Endothelial cell of umbilical vein (primary cell): ENCODE measurements at regions not wholly inside any gene's neighbourhood (a gene's known extent, or its start where the extent isn't known, plus 50 kb on each side); places are given as distances from the start of the nearest gene placed in this dataset.

Experiments
- BruUV-seq: library from RNA; stranded (reverse); fragments of 400-500 nt; replicated peaks from 2 replicates; lab custom pipeline; 2021; lab: Mats Ljungman, UMichigan
- CTCF ChIA-PET: fragments of 300-600, 350-600 bp; sonication (Branson Sonifier 250); formaldehyde crosslinking; loops from one replicate; lab custom pipeline; 2021; ENCODE audit warnings: antibody characterized with exemption, inconsistent platforms; lab: Charles Lee
- POLR2A ChIA-PET: fragments of 300-600, 350-600 bp; sonication (Branson Sonifier 250); formaldehyde crosslinking; loops from one replicate; lab custom pipeline; 2021; ENCODE audit warnings: antibody characterized with exemption, inconsistent platforms; lab: Charles Lee
- DNase-seq: peaks from one replicate; pipeline ENCODE4 v3.0.0-alpha.2; 2011; ENCODE audit warnings: low read depth, low spot score
- FAIRE-seq: peaks from 2 replicates; lab custom pipeline; 2011; peaks lifted over from hg19 to GRCh38; lab: Jason Lieb, UNC
- H2AFZ ChIP-seq: 2 replicates; pipeline ENCODE4 v1.6.0; 2012; ENCODE audit warnings: low read depth, low read length, control low read depth, inconsistent platforms
- H3K27ac ChIP-seq: 2 replicates; pipeline ENCODE4 v1.5.1; 2011; ENCODE audit warnings: low read depth, mild to moderate bottlenecking, control low read depth, low read length, moderate library complexity; ENCODE audit not compliant: insufficient read depth
- H3K27me3 ChIP-seq, 2 experiments: 2 replicates each; pipeline versions ENCODE4 v1.6.0 to v1.6.1; 2011; ENCODE audit warnings: low read length in 2 of 2, mixed read lengths in 1 of 2; ENCODE audit not compliant: control insufficient read depth in 2 of 2, insufficient read depth in 2 of 2
- H3K36me3 ChIP-seq, 2 experiments: 2 replicates in 1 of 2; 3 replicates in 1 of 2; pipeline ENCODE4 v1.5.1; 2011; ENCODE audit warnings: low read length in 2 of 2, mild to moderate bottlenecking in 1 of 2, moderate library complexity in 1 of 2; ENCODE audit not compliant: control insufficient read depth in 2 of 2, insufficient read depth in 2 of 2; ENCODE audit errors: extremely low read depth in 1 of 2
- H3K4me1 ChIP-seq: 3 replicates; pipeline ENCODE4 v1.5.1; 2011; ENCODE audit warnings: mild to moderate bottlenecking, low read length; ENCODE audit not compliant: control insufficient read depth, insufficient read depth; ENCODE audit errors: extremely low read depth
- H3K4me2 ChIP-seq: 2 replicates; pipeline ENCODE4 v1.6.1; 2011; ENCODE audit warnings: low read length, control low read depth, mixed read lengths; ENCODE audit not compliant: insufficient read depth
- H3K4me3 ChIP-seq, 3 experiments: fragments of 200-600 bp in 1 of 3; sonication (generic), shearing (Covaris generic) in 1 of 3; replicated peaks in 1 of 3; 2 replicates each; pipeline ENCODE4 v1.5.1; 2011 to 2016; ENCODE audit warnings: control low read depth in 3 of 3, low read length in 3 of 3, mild to moderate bottlenecking in 2 of 3, inconsistent platforms in 1 of 3, low read depth in 1 of 3, moderate library complexity in 1 of 3; ENCODE audit not compliant: insufficient read depth in 1 of 3
- H3K79me2 ChIP-seq: 2 replicates; pipeline ENCODE4 v1.6.0; 2012; ENCODE audit warnings: low read length, inconsistent platforms; ENCODE audit not compliant: control insufficient read depth, insufficient read depth
- H3K9ac ChIP-seq: replicated peaks from 2 replicates; pipeline ENCODE3; 2011; ENCODE audit warnings: low read length, control low read depth; ENCODE audit not compliant: insufficient read depth; ENCODE audit errors: extremely low read depth
- H3K9me1 ChIP-seq: replicated peaks from 3 replicates; pipeline ENCODE4 v1.6.0; 2011; ENCODE audit warnings: mild to moderate bottlenecking, low read length; ENCODE audit not compliant: control insufficient read depth, insufficient read depth; ENCODE audit errors: extremely low read depth
- H3K9me3 ChIP-seq: replicated peaks from 2 replicates; pipeline ENCODE4 v1.5.1; 2012; ENCODE audit warnings: low read length, inconsistent platforms; ENCODE audit not compliant: control insufficient read depth, insufficient read depth
- H4K20me1 ChIP-seq: replicated peaks from 2 replicates; pipeline ENCODE3; 2011; ENCODE audit warnings: mild to moderate bottlenecking, low read length; ENCODE audit not compliant: control insufficient read depth, insufficient read depth; ENCODE audit errors: extremely low read depth
- CTCF ChIP-seq, 2 donors: IDR thresholded peaks; 1 replicate in 1 of 2; 2 replicates in 1 of 2; pipeline ENCODE4 v1.5.1; 2011; ENCODE audit warnings: low read length in 2 of 2, mild to moderate bottlenecking in 2 of 2, moderate library complexity in 2 of 2, control low read depth in 1 of 2, inconsistent platforms in 1 of 2, low read depth in 1 of 2; ENCODE audit not compliant: insufficient read depth in 1 of 2; ENCODE audit errors: extremely low read depth in 1 of 2
- FOS ChIP-seq: IDR thresholded peaks from 2 replicates; pipeline ENCODE4 v1.6.1; 2011; ENCODE audit warnings: mild to moderate bottlenecking, low read length, moderate library complexity, borderline replicate concordance; ENCODE audit not compliant: insufficient read depth
- GATA2 ChIP-seq: IDR thresholded peaks from 2 replicates; pipeline ENCODE4 v1.7.0; 2011; ENCODE audit warnings: low read depth, mild to moderate bottlenecking, moderate library complexity, mixed read lengths, low read length; ENCODE audit not compliant: insufficient read length, insufficient read depth
- MYC ChIP-seq: IDR thresholded peaks from one replicate; pipeline ENCODE4 v1.6.1; 2011; ENCODE audit warnings: mild to moderate bottlenecking, low read depth, low read length
- POLR2A ChIP-seq: IDR thresholded peaks from 2 replicates; pipeline ENCODE4 v1.6.1; 2012; ENCODE audit warnings: low read depth, mild to moderate bottlenecking, control low read depth, low read length
- POLR2AphosphoS5 ChIP-seq: IDR thresholded peaks from 2 replicates; pipeline ENCODE4 v1.6.1; 2012; ENCODE audit warnings: low read depth, mild to moderate bottlenecking, control low read depth, low read length, moderate library complexity; ENCODE audit not compliant: insufficient read depth
- dilution Hi-C: fragments of 300-500 bp; cut with MboI; formaldehyde crosslinking; loops from one replicate; pipeline ENCODE4 v1.15.0; 2019; ENCODE audit warnings: low sequenced_read_pairs; ENCODE audit not compliant: extremely low pct_ligation_motif_present
- intact Hi-C: fragments of 100-400 bp; cut with micrococcal nuclease; formaldehyde crosslinking; loops from one replicate; pipeline ENCODE4 v1.10.0; 2022

GRCh38 chr20:11551479-11551878 is 366.2 kb upstream of the BTBD3 start:
- no peaks in the 10 kb centered on the region for H3K9me1 ChIP-seq
- intact Hi-C loops, result no loop called here

More at GRCh38 chr20:11551479-11551878, 366.2 kb upstream of the BTBD3 start:
- no peaks in the 10 kb centered on the region for H3K9me3 ChIP-seq
- no peak overlapping the region for H3K27ac ChIP-seq
- H3K4me2 ChIP-seq, result no peak overlapping the region
- TF ChIP-seq FOS, result no peak
- no peak for TF ChIP-seq CTCF (IDR thresholded peaks at IDR 0.05; ENCODE audit: extremely low read depth in 1 of 2, insufficient read depth in 1 of 2, low read depth in 1 of 2, low read length in 2 of 2)
- no peak for TF ChIP-seq POLR2A
- TF ChIP-seq GATA2, result no peak
- TF ChIP-seq MYC, result no peak
- no peak for TF ChIP-seq POLR2AphosphoS5
- H4K20me1 ChIP-seq, result no peaks in the 10 kb centered on the region
- no peaks in the 10 kb centered on the region for H3K79me2 ChIP-seq
- H3K9ac ChIP-seq, result no peak overlapping the region
- no peak overlapping the region for H2AFZ ChIP-seq
- DNase-seq (no peak), FAIRE-seq (no peak)
- H3K27me3 ChIP-seq, result peaks cover 0 to 2% of the 10 kb centered on the region in 2 experiments
- dilution Hi-C loops, result no loop called here
- no peak overlapping the region for H3K4me3 ChIP-seq
- CTCF ChIA-PET, result no interaction called here
- no peaks in the 10 kb centered on the region for H3K36me3 ChIP-seq
- no TSS peak for BruUV-seq
- POLR2A ChIA-PET, result no interaction called here
- no peaks in the 10 kb centered on the region for H3K4me1 ChIP-seq
